ENCODE measurements at regions not wholly inside any gene's neighbourhood (a gene's known extent, or its start where the extent isn't known, plus 50 kb on each side); places are given as distances from the start of the nearest gene placed in this dataset.

- H3K27ac ChIP-seq: no peak overlapping the region
- TF ChIP-seq ZFX (IDR thresholded peaks at IDR 0.05): no peak
- TF ChIP-seq, protein P1, sequence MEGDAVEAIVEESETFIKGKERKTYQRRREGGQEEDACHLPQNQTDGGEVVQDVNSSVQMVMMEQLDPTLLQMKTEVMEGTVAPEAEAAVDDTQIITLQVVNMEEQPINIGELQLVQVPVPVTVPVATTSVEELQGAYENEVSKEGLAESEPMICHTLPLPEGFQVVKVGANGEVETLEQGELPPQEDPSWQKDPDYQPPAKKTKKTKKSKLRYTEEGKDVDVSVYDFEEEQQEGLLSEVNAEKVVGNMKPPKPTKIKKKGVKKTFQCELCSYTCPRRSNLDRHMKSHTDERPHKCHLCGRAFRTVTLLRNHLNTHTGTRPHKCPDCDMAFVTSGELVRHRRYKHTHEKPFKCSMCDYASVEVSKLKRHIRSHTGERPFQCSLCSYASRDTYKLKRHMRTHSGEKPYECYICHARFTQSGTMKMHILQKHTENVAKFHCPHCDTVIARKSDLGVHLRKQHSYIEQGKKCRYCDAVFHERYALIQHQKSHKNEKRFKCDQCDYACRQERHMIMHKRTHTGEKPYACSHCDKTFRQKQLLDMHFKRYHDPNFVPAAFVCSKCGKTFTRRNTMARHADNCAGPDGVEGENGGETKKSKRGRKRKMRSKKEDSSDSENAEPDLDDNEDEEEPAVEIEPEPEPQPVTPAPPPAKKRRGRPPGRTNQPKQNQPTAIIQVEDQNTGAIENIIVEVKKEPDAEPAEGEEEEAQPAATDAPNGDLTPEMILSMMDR (conservative IDR thresholded peaks at IDR 0.05): no peak
Observed at GRCh38 chr3:110579840-110580550, 491.6 kb upstream of the NECTIN3 start.

DNA sequence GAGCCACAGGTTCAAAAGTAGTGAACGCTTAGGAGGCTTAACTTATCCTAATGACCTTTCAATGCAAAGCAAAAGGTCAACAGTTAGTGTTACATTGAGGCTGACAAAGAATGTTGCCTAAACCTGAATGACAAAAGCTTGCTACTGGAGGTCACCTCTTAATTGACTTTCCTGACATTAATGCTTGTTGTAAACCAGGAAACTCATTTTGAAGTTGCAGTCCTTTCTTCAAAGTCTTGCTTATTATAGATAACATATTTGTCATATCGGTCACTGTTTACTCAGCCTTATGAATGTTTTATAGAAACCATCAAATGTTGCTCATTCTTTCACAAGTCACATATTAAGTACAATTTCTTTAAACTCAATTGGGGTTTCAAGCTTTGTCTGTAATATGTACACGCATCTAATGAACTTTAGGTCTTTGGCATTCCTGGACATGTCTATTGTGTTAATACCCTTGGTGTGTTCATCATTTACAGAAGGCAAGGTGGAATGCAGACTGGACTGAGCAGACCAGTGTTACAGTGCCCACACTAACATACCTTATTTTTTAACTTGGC lies 488.2 kb upstream of the NECTIN3 start:
- TF ChIP-seq ZFX (IDR thresholded peaks at IDR 0.05): no peak
- TF ChIP-seq, protein P1 (conservative IDR thresholded peaks at IDR 0.05): no peak
- no peak overlapping the region for H3K27ac ChIP-seq

DNA sequence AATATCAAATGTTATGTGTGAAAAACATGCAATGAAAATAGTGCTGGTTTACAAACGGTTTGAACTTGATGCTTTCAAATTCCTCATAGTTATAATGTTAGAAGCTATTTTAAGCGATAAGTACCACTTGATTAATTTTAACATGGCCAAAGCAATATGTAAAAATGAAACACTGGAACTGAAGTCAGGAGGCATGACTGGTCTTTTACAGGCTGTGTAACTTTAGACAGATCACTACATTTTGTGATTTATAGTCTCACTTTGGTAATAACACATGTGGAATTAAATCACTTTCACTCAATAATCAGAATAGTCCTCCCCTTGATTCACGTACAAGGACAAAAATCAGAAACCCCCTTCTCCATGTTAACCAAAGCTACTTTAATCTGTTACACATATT lies 482.7 kb upstream of the NECTIN3 start:
- no peak overlapping the region for H3K27ac ChIP-seq
- no peak for TF ChIP-seq ZFX (IDR thresholded peaks at IDR 0.05)
- TF ChIP-seq, protein P1 (conservative IDR thresholded peaks at IDR 0.05): no peak

DNA sequence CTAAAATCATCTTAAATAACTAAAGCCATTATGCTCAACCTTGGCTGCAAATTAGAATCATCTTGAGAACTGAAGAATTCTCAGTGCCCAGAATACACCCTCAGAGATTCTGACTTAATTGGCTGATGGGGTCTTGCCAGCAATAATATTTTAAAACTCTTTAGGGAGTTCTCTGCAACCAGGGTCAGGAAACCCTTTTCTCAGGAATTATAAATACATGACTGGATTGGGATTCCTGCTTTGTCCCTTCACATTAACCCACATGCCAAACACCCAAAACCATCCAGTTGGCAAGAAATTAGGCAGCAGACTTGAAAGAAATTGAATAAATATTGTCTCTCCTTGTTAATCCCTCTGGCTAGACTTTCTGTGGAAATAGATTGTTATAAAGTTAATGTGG lies 482.3 kb upstream of the NECTIN3 start:
- no peak for TF ChIP-seq ZFX (IDR thresholded peaks at IDR 0.05)
- no peak overlapping the region for H3K27ac ChIP-seq

GRCh38 chr3:110593749-110594148 lies 477.9 kb upstream of the NECTIN3 start:
- no peak overlapping the region for H3K27ac ChIP-seq
- TF ChIP-seq ZFX (IDR thresholded peaks at IDR 0.05): no peak
- TF ChIP-seq, protein P1 (conservative IDR thresholded peaks at IDR 0.05): no peak

DNA sequence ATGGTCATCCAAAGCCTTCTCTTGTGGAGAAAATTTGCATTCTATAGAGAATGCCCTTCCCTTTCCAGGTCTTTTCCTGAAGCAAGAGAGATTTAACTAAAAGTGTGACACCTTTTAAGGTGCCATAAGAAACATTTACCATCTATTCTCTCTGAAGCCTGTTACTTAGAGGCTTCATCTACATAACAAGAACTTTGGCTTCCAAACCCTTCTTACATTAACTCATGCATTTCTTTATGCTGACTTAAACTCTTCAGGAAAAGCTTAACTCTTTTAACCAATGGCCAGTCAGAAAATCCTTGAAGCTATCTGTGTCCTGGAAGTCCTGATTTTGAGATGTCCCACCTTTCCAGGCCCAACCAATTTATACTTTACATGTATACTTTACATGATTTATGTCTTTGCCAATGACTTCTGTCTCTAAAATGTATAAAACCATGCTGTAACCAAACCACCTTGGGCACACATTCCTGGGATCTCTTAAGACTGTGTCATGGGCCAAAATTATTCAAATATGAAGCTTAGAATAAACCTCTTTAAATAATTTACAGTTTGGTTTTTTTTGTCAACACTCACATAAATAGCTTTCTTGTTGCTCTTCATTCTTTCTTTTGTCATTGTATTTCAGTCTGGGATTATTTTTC lies 472.6 kb upstream of the NECTIN3 start:
- no peak overlapping the region for H3K27ac ChIP-seq
- TF ChIP-seq, protein P1 (conservative IDR thresholded peaks at IDR 0.05): no peak
- no peak for TF ChIP-seq ZFX (IDR thresholded peaks at IDR 0.05)

DNA sequence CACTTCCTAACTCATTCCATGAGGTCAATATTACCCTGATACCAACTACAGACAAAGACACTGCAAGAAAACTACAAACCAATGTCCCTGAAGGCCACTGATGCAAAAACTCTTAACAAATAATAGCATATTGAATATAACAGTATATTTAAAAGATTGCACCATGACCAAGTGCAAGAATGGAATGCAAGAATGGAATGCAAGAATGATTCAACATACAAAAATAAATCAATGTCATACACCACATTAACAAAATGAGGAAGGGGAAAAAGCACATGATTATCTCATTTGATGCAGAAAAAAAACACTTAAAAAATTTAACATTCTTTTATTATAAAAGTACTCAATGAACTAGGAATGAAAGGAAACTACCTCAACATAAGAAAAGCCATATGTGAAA lies 463.1 kb upstream of the NECTIN3 start:
- H3K27ac ChIP-seq: no peak overlapping the region
- TF ChIP-seq, protein P1 (conservative IDR thresholded peaks at IDR 0.05): no peak
- no peak for TF ChIP-seq ZFX (IDR thresholded peaks at IDR 0.05)
